HG02973 (cell line): ENCODE measurements at regions not wholly inside any gene's neighbourhood (a gene's known extent, or its start where the extent isn't known, plus 50 kb on each side); places are given as distances from the start of the nearest gene placed in this dataset.

Experiments
- ATAC-seq: cut with Tn5 transposase; IDR thresholded peaks from one replicate; pipeline ENCODE4 v1.9.1; 2021; ENCODE audit warnings: moderate library complexity; ENCODE audit not compliant: unreplicated experiment

- ATAC-seq = no peak
Observed at GRCh38 chr3:72380711-72381493, 467.3 kb downstream of the SHQ1 start.

- ATAC-seq = no peak
Observed at GRCh38 chr3:72380193-72380592, 468.1 kb downstream of the SHQ1 start.

DNA sequence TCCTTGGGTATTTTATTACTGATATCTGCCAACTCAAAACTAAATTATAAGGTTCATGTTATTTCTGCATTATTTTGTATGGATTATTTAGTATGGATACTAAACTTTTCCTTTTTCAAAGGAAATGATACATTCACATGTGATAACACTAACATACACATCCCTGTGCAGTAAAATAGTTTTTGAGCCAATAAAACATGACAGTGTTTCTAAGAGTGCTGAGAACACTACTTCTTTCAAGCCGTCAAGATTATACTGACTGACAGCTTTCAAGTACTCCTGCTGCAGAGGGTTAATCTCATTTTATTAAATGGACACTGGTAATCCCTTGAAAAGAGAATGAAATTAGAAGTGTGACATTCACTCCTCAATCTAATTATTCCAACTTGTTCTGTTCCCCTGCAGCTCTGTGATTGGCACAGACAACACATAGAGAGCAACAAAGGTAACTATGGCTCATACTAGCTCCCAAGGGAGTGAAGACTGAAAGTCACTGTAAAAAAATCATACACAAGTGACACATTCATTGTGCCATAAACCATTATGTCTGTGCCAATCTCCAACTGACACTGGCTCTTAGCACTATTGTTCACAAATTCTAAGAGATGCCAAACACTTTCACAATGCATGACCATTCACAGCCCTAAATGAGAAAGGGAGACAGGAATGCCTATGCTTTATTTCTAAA lies 468.6 kb downstream of the SHQ1 start:
- ATAC-seq = no peak

DNA sequence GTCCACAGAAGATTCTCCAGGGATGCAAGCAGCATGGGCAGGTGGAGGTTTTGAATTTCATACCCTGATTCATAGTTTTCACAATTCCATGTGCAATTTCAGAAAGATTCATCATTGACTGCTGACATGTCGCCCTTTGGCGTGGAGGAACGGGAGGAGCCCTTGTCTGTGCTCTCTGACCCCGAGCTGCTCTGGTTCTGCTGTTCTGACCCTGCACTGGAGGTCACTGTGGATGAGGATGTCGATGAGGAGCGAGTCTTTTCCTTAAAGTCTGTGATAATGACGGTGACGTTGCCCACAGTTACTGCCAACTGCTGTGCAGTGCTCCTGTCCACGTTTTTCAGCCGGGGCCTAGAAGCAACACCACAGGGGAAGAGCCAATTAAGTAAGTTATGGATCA lies 470.0 kb downstream of the SHQ1 start:
- no peak for ATAC-seq

DNA sequence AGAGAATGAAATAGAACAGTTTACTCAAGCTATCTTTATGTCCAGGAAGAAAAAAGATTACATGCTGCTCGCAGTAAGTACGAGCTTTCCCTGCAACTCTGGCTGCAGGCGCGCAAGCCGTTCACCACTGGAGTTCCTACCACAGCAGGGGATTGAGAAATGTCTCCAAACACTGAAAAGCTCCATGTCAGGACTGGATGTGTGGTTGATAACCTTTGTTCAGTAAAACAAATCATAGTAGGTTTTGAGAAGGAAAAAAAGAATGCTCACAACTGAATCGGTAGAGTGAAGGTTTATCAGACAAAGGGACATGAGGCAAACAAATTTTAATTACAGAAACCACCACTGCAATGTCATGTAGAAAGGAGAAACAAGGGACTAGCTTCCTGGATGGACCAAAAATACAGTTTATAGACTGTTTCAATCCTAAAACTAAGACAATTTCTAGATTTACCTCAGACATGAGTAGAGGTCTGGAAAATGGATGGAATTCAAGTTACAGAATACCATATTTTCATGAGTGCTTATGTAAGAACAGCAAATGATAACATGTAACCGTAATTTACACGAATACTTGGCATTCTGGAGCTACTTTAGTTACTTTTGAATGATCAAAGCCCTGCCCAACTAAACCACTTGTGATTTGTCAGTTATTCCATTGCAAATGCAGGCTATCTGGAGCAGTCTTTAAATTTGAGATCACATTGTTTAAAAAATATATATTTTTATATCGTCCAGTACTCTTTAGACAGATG lies 471.1 kb downstream of the SHQ1 start:
- no peak for ATAC-seq

GRCh38 chr3:72375237-72376076 lies 472.8 kb downstream of the SHQ1 start:
- ATAC-seq = peak; percentile 60

- no peak for ATAC-seq
Observed at GRCh38 chr3:72373139-72373538, 475.1 kb downstream of the SHQ1 start.

- ATAC-seq = no peak
Observed at GRCh38 chr3:72372161-72372560, 476.1 kb downstream of the SHQ1 start.

- ATAC-seq = no peak
Observed at GRCh38 chr3:72371431-72371830, 476.8 kb downstream of the SHQ1 start.

- no peak for ATAC-seq
Observed at GRCh38 chr3:72370947-72371346, 477.3 kb downstream of the SHQ1 start.

GRCh38 chr3:72369681-72370080 lies 478.6 kb downstream of the SHQ1 start:
- ATAC-seq = no peak

DNA sequence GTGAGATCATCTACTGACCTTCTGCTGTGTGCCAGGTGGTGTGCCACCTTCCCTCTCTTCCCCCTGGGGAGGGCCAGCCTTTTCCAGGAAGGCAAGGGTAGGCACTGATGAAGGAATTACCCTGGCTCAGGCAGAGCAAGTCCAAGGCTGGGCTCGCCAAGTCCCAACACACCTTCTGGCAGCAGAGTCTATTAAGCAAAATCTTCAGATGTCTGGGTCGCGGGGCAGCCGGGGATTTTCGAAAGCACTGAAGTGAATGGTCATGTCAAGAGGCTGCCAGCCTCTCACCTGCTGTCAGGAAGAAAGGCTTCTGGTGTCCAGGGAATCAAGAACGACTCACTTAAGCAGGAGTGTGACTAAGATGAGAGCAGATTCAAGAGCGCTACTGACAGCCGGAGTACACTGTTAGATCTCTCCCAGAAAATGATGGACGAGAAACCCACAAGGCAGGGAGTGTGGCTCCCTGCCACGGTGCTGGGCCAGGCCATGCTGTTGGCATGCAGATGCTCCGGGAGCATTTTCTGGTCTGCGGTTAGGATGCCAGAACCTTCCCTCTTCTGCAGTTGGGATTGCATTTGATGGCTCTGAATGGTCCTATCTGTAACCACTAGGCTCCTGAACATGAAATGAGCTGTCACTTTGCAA lies 479.8 kb downstream of the SHQ1 start:
- no peak for ATAC-seq

DNA sequence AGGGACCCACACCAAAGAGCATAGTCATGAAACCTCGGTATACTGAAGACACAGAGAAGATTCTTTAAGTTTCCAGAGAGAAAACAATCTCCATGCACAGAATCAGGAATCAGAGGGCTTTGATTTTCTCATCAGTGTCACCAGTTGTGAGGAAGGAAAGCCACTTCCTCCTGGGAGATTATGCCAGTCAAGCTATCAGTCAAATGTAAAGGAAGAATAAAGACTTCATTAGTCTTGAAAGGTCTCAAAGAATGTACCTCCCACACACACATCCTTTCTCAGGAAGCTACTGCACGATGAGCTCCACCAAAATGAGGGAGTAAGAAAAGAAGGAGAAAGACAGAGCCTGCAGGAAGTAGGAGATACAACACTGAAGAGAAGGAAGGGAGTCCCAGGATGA lies 486.3 kb downstream of the SHQ1 start:
- ATAC-seq = no peak

DNA sequence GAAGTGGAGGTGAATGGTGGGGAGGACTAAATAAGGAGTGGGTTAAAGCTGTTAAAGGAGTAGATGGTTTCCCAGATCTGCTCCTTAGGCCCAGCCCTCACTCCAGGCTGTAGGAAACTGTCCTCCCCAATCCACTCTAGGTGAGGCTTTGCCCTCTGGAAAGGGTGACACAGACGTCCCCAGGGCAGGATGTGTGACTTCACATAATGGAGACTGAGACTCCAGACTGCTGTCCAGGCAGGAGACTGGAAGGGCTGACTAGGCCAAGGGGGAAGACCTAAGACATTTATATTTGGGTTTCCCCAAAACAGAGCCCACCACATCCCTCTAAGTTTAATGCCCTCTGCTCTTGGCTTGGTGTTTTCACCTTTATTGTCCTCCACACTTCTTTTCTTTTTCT lies 488.5 kb downstream of the SHQ1 start:
- no peak for ATAC-seq

DNA sequence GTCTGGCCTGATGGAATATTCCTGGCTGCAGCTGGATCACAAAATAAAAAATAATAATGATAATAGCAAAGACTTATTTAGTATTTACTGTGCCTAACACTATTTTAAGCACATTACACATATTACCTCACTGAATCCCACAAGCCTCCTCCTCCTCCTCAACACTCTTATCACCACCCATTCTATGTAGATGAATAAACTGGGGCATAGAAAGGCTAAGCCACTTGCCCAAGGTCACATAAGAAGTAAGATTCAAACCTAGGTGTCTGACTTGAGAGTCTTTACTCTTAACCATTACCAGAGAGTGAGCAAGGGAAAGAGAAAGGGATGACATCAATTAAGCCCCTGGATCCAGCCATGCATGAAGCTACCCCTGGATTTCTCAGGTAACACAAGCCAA lies 493.1 kb downstream of the SHQ1 start:
- no peak for ATAC-seq

DNA sequence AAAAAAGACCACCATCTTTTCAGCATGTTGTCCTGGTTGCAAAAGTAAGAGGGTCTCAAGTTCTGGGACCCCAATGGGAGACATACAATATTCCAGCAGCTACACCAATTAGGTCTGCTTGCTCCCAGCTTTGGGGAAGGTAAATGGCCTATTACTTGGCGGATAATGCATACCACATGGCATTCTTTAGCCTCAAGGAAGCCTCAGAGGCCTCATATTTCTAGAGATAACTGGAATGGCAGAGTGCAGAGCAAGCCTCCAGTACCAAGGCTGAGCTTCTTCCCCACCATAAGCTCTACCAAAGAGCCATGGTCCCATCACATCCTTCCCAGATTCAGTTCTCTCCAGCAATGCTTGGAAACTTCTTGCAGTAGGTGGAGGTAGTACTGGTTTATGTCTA lies 493.8 kb downstream of the SHQ1 start:
- no peak for ATAC-seq

- no peak for ATAC-seq
Observed at GRCh38 chr3:72353236-72354128, 494.8 kb downstream of the SHQ1 start.

DNA sequence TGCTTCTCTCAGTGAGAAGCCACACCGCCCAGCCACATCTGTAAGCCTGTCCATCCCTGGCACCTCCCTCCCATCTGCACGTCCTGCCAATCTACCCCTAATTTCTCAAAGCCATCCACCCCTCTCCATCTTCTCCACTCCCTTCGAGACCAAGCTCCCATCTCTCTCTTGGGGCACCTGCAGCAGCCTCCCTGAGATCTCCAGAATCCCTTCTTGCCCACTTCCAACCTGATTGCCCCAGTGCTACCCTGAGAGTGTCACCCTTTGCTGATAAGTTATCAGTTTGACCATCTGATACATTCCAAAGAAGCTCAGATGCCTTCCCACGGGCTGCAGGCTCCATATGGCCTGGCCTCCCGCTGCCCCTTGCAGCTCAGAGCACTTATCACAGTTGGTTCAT lies 496.1 kb downstream of the SHQ1 start:
- no peak for ATAC-seq

DNA sequence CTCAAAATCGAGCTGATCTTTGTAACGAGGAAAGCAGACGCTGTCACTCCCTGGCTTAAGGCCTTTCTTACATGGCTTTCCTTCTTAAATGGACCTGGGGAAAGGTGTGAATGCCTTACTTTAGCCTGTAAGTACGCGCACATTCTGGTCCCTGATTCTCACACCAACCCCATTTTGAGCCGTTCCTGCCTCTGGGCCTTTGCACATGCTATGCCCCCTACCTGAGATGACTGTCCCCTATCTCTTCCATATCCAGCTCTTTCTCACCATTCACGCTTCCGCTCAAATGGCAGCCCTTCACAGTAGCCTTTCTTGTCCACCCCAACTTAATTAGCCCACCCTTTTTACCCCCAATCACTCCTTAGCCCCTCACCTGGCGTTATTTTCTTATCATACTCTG lies 496.7 kb downstream of the SHQ1 start:
- no peak for ATAC-seq
